LNCAP (cell line): ENCODE measurements at regions not wholly inside any gene's neighbourhood (a gene's known extent, or its start where the extent isn't known, plus 50 kb on each side); places are given as distances from the start of the nearest gene placed in this dataset.

Experiments used
- CTCF ChIP-seq: fragments of 450-650 bp; IDR thresholded peaks from 2 replicates; pipeline ENCODE4 v1.5.1; 2017; ENCODE audit warnings: mild to moderate bottlenecking

DNA sequence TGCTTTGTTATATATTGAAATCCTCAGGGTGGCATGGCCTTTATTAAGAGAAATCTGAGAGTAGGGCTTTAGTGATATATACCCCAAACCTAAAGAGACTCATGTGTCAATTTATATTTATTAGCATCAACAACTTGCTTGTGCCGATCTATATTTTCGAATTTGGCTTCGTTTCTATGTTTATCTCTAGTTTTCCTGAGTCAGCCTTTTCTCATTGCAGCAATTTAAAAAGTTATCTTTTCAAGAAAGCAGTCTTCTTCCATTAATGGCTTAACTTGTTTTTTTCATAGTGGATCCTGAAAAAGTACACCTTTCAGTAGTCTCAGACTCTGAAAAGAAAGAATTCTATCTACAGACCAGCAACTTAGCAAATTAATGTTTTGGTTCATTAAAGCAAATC lies 99.9 kb upstream of the KCNN2 start:
- TF ChIP-seq CTCF, result no peak

DNA sequence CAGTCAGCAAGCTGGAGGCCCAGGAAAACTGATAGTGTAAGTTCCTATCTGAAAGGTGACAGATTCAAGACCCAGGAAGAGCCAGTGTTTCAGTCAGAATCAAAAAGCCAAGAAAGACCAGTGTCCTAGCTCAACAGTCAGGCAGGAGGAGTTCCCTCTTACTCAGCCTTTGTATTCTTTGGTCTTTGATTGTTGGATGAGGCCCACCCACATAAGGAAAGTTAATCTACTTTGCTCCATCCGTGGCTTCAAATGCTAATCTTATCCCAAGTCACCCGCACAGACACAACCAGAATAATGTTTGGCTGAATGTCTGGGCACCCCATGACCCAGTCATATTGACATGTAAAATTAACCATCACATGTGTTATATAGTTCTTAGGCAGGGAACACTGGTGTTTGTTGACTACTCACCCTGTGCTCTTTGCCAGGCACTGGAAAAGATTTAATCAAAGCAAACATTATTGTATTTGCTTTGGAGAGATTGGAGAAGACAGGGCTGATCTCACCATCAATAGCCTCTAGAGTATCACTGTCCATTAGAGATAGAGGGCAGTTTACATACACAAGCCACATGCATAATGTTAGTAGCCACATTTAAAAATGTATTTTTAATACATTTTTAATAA lies 96.3 kb upstream of the KCNN2 start:
- no peak for TF ChIP-seq CTCF

- no peak for TF ChIP-seq CTCF
Measured at GRCh38 chr5:114266374-114266773, 95.5 kb upstream of the KCNN2 start.

DNA sequence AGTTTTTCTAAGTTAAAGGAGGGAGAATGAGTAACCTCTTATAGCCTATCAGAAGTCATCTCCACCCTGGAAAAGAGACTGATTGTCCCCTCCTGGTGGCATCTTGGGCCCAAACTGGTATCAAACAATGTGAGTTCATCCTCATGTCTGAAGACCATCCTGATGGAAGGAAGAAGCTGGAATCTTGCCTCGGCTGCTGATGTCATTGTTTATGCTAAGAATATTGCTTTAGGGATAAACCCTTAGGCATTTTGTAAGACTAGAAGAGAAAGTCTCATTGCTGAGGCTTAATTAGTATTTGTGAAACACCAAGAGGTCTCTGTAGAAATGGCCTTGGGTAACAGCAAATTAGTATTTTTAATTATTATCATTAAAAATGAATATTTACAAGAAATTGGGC lies 65.7 kb upstream of the KCNN2 start:
- TF ChIP-seq CTCF, result no peak

GRCh38 chr5:114297915-114298314 lies 64.0 kb upstream of the KCNN2 start:
- TF ChIP-seq CTCF, result no peak

DNA sequence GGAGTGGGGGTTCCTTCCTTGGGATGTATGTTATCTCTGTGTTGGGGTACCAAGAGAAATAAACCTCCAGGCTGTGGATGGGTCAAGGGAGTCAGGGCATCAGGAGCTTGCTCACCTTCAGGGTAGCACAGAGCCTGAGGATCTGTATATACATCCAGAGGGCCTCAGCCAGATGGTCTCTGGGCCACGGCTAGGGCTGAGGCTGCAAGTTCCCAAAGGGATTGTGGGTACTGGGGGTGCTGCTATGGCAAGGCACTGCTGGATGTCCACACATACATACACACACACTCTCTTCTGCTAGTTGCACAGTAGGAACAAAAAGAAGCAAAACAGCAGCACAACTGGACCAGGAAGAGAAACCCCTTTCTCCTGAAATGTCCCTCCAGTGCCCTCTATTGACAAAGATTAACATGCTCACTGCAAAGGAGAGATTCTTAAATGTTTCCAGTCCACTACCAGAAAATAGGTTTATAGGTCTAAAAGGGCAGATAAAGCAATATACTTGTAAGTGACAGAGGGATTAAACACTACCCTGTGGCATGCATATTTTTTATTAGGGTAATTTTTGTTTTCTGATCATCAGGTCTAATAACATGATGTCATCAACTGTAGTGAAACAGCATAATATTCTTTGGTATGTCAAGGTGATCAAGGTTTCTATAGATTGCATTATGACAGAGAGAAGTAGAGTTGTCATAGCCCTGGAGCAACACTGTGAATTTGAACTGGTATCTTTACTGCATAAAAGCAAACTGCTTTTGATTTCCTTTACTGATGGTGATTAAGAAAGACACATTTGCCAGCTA lies 56.3 kb upstream of the KCNN2 start:
- TF ChIP-seq CTCF, result peak; percentile 80

DNA sequence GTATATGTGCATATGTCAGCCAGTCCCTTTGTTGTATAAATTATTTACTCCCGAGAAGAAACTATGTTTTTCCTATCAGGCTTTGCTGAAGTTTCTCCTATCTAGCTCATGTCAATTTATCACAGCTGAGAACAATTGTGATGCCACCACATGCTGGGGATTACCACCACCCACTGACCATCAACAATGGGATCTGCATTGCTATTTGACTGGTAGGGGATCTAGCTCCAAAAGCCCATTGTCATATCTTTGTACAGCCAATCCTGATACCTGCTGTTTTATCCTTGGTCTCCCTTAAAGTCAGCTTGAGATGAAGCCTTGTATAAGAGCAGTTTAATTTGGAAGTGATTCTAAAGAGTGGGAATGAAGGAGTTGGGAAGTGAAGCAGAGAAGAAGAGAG lies 53.9 kb upstream of the KCNN2 start:
- no peak for TF ChIP-seq CTCF
